ENCODE measurements at regions not wholly inside any gene's neighbourhood (a gene's known extent, or its start where the extent isn't known, plus 50 kb on each side); places are given as distances from the start of the nearest gene placed in this dataset.
"Not testable (repeated sequence)": the region's sequence is repeated elsewhere in the genome, so short reads cannot be mapped to it uniquely, and the experiment has no call there.

- Histone ChIP-seq H3K4me1 (no peaks in the 10 kb centered on the region), H3K4me2 (ENCODE audit: low read length) (no peak overlapping the region), H3K79me2 (no peaks in the 10 kb centered on the region), H3K4me3 (ENCODE audit: low read depth, low read length) (no peak overlapping the region), H3K9me3 (ENCODE audit: control insufficient read depth, low read length) (no peaks in the 10 kb centered on the region), H2AFZ (no peak overlapping the region), H3K9ac (no peak overlapping the region), H3K27me3 (ENCODE audit: control insufficient read depth, insufficient read depth, low read length) (no peaks in the 10 kb centered on the region), H3K27ac (no peak overlapping the region), H3K36me3 (ENCODE audit: control insufficient read depth, insufficient read depth, low read length) (no peaks in the 10 kb centered on the region)
- no peak for TF ChIP-seq CTCF (IDR thresholded peaks at IDR 0.05)
Observed at GRCh38 chr14:30196861-30197260, 269.2 kb upstream of the PRKD1 start.

GRCh38 chr14:30198720-30199119, 271.1 kb upstream of the PRKD1 start:
- H3K4me2 ChIP-seq (ENCODE audit: low read length); H3K9me3 ChIP-seq (ENCODE audit: control insufficient read depth, low read length); H3K9ac ChIP-seq; H3K27ac ChIP-seq; H3K4me1 ChIP-seq; H3K79me2 ChIP-seq; H3K36me3 ChIP-seq (ENCODE audit: control insufficient read depth, insufficient read depth, low read length); H3K4me3 ChIP-seq (ENCODE audit: low read depth, low read length); H2AFZ ChIP-seq; H3K27me3 ChIP-seq (ENCODE audit: control insufficient read depth, insufficient read depth, low read length): not testable (repeated sequence)

DNA sequence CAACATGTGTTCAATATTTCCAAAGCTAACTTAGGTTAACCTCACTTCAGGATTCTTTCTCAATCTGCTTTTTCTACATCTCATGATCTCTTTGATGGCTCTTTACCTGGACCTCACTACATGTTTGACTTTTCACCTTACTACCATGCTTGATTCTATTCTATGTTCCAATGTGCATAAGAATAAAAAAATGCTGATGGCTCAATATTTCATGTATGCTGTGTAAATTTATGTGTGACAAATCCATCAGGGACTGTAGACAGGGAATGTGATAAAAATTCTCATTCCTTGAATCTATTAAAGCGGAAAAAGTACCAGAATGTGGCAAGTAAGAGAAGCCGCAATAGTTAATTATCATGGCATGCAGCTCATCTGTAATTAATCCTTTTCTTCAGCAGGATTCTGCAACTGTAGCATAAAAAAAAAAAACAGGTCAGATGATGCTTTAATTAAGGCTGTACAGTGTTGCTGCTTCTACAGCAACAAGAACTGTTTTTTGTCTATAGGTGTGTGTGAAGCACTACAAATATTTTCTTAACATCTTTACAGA, 276.9 kb upstream of the PRKD1 start:
- Histone ChIP-seq H3K27me3 (ENCODE audit: control insufficient read depth, insufficient read depth, low read length) (no peaks in the 10 kb centered on the region), H2AFZ (no peak overlapping the region), H3K9ac (no peak overlapping the region), H3K9me3 (ENCODE audit: control insufficient read depth, low read length) (no peaks in the 10 kb centered on the region), H3K4me3 (ENCODE audit: low read depth, low read length) (no peak overlapping the region), H3K4me2 (ENCODE audit: low read length) (no peak overlapping the region), H3K27ac (no peak overlapping the region), H3K36me3 (ENCODE audit: control insufficient read depth, insufficient read depth, low read length) (no peaks in the 10 kb centered on the region), H3K79me2 (no peaks in the 10 kb centered on the region), H3K4me1 (no peaks in the 10 kb centered on the region)
- TF ChIP-seq CTCF (IDR thresholded peaks at IDR 0.05): no peak

GRCh38 chr14:30209136-30209535, 281.5 kb upstream of the PRKD1 start:
- Histone ChIP-seq H3K4me1 (peaks cover 9% of the 10 kb centered on the region), H3K36me3 (ENCODE audit: control insufficient read depth, insufficient read depth, low read length) (no peaks in the 10 kb centered on the region), H3K4me3 (ENCODE audit: low read depth, low read length) (no peak overlapping the region), H3K79me2 (no peaks in the 10 kb centered on the region), H3K27ac (no peak overlapping the region), H3K27me3 (ENCODE audit: control insufficient read depth, insufficient read depth, low read length) (no peaks in the 10 kb centered on the region), H3K9ac (no peak overlapping the region), H3K9me3 (ENCODE audit: control insufficient read depth, low read length) (no peaks in the 10 kb centered on the region), H2AFZ (no peak overlapping the region), H3K4me2 (ENCODE audit: low read length) (no peak overlapping the region)
- no peak for TF ChIP-seq CTCF (IDR thresholded peaks at IDR 0.05)

DNA sequence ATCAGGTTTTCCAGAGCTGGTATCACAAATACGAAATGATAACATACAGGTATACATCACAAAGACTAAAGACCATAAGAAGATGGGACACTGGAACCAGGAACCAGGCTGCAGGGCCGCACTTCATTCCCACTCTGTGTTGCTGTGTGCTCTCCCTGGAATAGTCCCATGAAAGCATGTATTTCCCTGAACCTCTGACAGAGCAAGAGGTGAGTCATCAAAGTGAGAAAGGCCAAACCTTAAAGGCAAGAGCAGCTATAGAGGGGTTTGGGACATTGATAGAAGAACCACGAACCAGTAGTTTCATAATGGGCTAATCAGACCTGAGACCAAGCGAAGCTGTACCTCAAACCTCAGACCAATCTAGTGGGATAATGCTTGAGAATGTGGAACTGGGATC, 283.0 kb upstream of the PRKD1 start:
- Histone ChIP-seq H3K27ac (no peak overlapping the region), H3K27me3 (ENCODE audit: control insufficient read depth, insufficient read depth, low read length) (no peaks in the 10 kb centered on the region), H3K36me3 (ENCODE audit: control insufficient read depth, insufficient read depth, low read length) (no peaks in the 10 kb centered on the region), H3K79me2 (no peaks in the 10 kb centered on the region), H2AFZ (no peak overlapping the region), H3K9me3 (ENCODE audit: control insufficient read depth, low read length) (no peaks in the 10 kb centered on the region), H3K4me1 (peaks cover 9% of the 10 kb centered on the region), H3K9ac (no peak overlapping the region), H3K4me2 (ENCODE audit: low read length) (no peak overlapping the region), H3K4me3 (ENCODE audit: low read depth, low read length) (no peak overlapping the region)
- TF ChIP-seq CTCF (IDR thresholded peaks at IDR 0.05): no peak
